Right atrium auricular region (tissue), 2 donors: ENCODE measurements at regions not wholly inside any gene's neighbourhood (a gene's known extent, or its start where the extent isn't known, plus 50 kb on each side); places are given as distances from the start of the nearest gene placed in this dataset.

Source experiments
- DNase-seq: peaks from one replicate; pipeline ENCODE4 v3.0.0-alpha.2; 2019; ENCODE audit warnings: low spot score
- H3K27ac ChIP-seq, 2 donors: fragments of 200-600 bp; sonication (generic); 1 replicate in 1 of 2; 2 replicates in 1 of 2; pipeline ENCODE4 v1.5.1; 2016 to 2019
- H3K27me3 ChIP-seq, 2 donors: fragments of 200-600 bp; sonication (generic); one replicate each; pipeline versions ENCODE4 v1.5.1 to v1.6.0; 2017 to 2019
- H3K36me3 ChIP-seq: fragments of 200-600 bp; sonication (generic); one replicate; pipeline ENCODE4 v1.5.1; 2016
- H3K4me1 ChIP-seq, 2 donors: fragments of 200-600 bp; sonication (generic); one replicate each; pipeline versions ENCODE4 v1.5.1 to v1.6.0; 2017 to 2019
- H3K4me3 ChIP-seq, 2 donors: fragments of 200-600 bp; sonication (generic); 1 replicate in 1 of 2; 2 replicates in 1 of 2; pipeline ENCODE4 v1.5.1; 2017 to 2019; ENCODE audit warnings: mild to moderate bottlenecking in 1 of 2, moderate library complexity in 1 of 2
- H3K9me3 ChIP-seq, 2 donors: fragments of 200-600 bp; sonication (generic); one replicate each; pipeline ENCODE4 v1.5.1; 2019
- TF ChIP-seq, protein P1 (sequence below), 2 donors: fragments of 200-600 bp; sonication (generic); IDR thresholded peaks; one replicate each; pipeline ENCODE4 v1.5.1; 2019; ENCODE audit warnings: antibody characterized with exemption in 2 of 2

DNA sequence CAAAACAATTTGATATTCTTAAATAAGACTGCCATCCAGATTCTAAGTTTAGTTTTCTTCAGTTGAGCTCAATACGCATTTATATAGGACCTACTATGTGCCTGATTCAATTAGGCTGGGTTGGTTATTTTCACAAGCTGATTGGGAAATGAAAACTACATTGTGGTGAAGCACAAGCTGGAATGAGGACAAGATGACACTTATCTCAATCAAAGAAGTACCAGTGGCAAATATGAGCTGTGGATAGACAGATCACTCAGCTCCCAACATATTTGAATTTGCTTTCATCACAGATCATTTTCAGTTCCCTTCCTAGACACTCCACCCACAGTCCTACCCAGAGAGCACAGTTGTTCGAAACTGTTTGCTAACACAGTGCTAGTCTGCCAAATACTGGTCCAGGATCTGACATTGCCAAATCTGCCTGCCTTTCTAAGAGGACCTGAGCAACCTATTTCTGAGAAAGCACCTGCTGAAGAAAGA, 74.7 kb downstream of the LLPH start:
- Histone ChIP-seq H3K36me3 (no peaks in the 10 kb centered on the region), H3K4me1 (no peaks in the 10 kb centered on the region), H3K9me3 (no peaks in the 10 kb centered on the region), H3K4me3 (no peak overlapping the region), H3K27me3 (no peaks in the 10 kb centered on the region), H3K27ac (no peak overlapping the region)
- TF ChIP-seq, protein P1, sequence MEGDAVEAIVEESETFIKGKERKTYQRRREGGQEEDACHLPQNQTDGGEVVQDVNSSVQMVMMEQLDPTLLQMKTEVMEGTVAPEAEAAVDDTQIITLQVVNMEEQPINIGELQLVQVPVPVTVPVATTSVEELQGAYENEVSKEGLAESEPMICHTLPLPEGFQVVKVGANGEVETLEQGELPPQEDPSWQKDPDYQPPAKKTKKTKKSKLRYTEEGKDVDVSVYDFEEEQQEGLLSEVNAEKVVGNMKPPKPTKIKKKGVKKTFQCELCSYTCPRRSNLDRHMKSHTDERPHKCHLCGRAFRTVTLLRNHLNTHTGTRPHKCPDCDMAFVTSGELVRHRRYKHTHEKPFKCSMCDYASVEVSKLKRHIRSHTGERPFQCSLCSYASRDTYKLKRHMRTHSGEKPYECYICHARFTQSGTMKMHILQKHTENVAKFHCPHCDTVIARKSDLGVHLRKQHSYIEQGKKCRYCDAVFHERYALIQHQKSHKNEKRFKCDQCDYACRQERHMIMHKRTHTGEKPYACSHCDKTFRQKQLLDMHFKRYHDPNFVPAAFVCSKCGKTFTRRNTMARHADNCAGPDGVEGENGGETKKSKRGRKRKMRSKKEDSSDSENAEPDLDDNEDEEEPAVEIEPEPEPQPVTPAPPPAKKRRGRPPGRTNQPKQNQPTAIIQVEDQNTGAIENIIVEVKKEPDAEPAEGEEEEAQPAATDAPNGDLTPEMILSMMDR (IDR thresholded peaks at IDR 0.05) = no peak
- DNase-seq = no peak

DNA sequence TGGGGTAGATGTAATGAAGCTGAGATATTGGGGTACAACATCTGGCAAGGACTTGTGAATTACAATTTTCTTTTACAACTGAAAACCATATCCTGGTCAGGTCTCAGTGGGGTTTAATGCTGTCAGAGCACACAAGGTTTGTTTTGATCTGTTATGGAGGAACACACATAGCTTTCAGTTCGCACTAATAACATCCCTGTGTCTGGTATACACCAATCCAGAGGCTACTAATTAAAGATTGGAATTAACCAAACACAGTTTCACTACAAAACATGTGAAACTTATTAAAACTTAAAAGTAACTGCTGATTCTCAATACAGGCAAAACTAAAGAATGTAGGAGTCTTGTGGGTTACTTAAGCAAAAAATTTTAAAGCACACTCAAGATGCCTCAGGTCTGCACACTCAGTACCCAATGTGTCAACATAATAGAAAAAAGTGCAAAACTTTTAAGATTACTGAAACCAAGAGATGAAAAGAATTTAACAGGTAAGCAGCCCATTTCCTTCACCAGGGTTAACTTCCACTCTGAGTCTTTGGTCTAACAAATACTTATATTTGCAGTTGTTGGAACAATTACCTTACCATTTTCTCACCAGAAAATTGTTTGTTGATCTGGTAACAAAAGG, 77.4 kb downstream of the LLPH start:
- no peaks in the 10 kb centered on the region for H3K9me3 ChIP-seq
- DNase-seq = no peak
- no peak overlapping the region for H3K4me3 ChIP-seq
- H3K27ac ChIP-seq = no peak overlapping the region
- no peaks in the 10 kb centered on the region for H3K4me1 ChIP-seq
- H3K27me3 ChIP-seq = no peaks in the 10 kb centered on the region
- TF ChIP-seq, protein P1 (IDR thresholded peaks at IDR 0.05) = no peak
- H3K36me3 ChIP-seq = no peaks in the 10 kb centered on the region

DNA sequence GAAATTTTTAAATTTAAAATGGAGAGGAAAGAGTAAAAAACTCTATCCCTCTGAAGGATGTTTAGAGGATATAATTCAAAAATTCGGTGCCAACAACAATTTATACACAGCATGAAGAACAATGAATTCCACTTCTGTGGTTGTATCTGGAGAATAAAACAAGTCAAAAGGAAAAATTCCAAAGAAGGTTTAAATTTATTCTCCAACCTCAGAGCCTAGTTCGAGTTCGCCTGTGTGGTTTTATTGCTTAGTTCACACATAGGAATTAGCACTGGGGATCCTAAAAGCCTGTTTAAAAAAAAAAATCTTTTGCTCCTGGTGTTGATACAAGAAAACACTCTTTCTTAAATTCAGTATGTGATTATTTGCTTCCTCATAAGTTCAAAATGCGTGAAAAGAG, 79.2 kb downstream of the LLPH start:
- Histone ChIP-seq H3K9me3 (no peaks in the 10 kb centered on the region), H3K36me3 (no peaks in the 10 kb centered on the region), H3K27ac (no peak overlapping the region), H3K4me3 (no peak overlapping the region), H3K4me1 (no peaks in the 10 kb centered on the region), H3K27me3 (no peaks in the 10 kb centered on the region)
- no peak for DNase-seq
- TF ChIP-seq, protein P1 (IDR thresholded peaks at IDR 0.05) = no peak

DNA sequence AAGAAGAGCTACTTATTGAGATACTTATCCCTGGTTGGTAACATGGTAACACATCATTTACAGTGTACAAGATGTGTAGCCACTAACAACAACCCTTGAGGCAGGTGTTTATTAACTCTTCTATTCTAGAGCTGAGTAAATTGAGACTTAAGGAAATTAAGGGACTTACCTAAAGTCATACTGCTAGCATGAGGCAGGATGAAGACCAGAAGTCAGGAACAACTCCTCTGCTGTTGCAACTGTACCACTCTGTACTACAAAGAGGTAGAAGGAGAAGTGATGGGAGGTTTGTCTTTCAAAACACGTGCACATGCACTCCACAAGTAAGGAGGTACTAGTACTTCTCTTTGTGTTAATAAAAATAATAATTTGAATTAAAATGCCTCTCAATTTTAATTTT, 79.9 kb downstream of the LLPH start:
- Histone ChIP-seq H3K27me3 (no peaks in the 10 kb centered on the region), H3K4me1 (no peaks in the 10 kb centered on the region), H3K27ac (no peak overlapping the region), H3K4me3 (no peak overlapping the region), H3K9me3 (no peaks in the 10 kb centered on the region), H3K36me3 (no peaks in the 10 kb centered on the region)
- TF ChIP-seq, protein P1 (IDR thresholded peaks at IDR 0.05) = no peak
- no peak for DNase-seq

DNA sequence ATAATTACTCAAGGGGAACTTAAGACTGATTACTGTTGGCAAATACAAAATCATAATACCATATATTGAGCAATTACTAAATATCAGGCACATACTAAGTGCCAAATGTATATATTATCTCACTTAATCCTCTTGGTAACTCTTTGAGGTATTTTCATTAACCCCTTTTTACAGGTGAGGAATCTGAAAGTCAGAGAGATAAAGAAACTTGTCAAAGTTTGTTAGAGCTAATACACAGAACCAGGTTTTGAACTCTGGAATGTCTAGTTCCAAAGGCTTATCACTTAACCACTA, 80.3 kb downstream of the LLPH start:
- TF ChIP-seq, protein P1 (IDR thresholded peaks at IDR 0.05) = no peak
- Histone ChIP-seq H3K4me3 (no peak overlapping the region), H3K9me3 (no peaks in the 10 kb centered on the region)

More for the DNA sequence above, 80.3 kb downstream of the LLPH start:
- Histone ChIP-seq H3K4me1 (no peaks in the 10 kb centered on the region), H3K27me3 (no peaks in the 10 kb centered on the region), H3K27ac (no peak overlapping the region), H3K36me3 (no peaks in the 10 kb centered on the region)
- DNase-seq = no peak
